Renal pelvis (tissue), 1 donor: ENCODE measurements at regions not wholly inside any gene's neighbourhood (a gene's known extent, or its start where the extent isn't known, plus 50 kb on each side); places are given as distances from the start of the nearest gene placed in this dataset.
"Not testable (repeated sequence)": the region's sequence is repeated elsewhere in the genome, so short reads cannot be mapped to it uniquely, and the experiment has no call there.

Source experiments
- DNase-seq: peaks from one replicate; pipeline ENCODE4 v3.0.0-alpha.2; 2013

GRCh38 chr3:181920409-181920808, 208.7 kb downstream of the SOX2 start:
- no peak for DNase-seq

GRCh38 chr3:181921220-181921619, 209.5 kb downstream of the SOX2 start:
- no peak for DNase-seq

- not testable (repeated sequence) for DNase-seq
Observed at GRCh38 chr3:181925841-181926240, 214.1 kb downstream of the SOX2 start.

GRCh38 chr3:181929501-181929900, 217.8 kb downstream of the SOX2 start:
- DNase-seq = no peak

GRCh38 chr3:181930105-181930504, 218.4 kb downstream of the SOX2 start:
- DNase-seq = no peak

GRCh38 chr3:181932039-181932438, 220.3 kb downstream of the SOX2 start:
- no peak for DNase-seq

- no peak for DNase-seq
Observed at GRCh38 chr3:181933052-181933618, 221.4 kb downstream of the SOX2 start.

GRCh38 chr3:181935915-181936314, 224.2 kb downstream of the SOX2 start:
- no peak for DNase-seq

- DNase-seq = no peak
Observed at GRCh38 chr3:181936774-181937173, 225.0 kb downstream of the SOX2 start.

GRCh38 chr3:181938580-181938979, 226.9 kb downstream of the SOX2 start:
- not testable (repeated sequence) for DNase-seq

- no peak for DNase-seq
Observed at GRCh38 chr3:181940703-181941102, 229.0 kb downstream of the SOX2 start.

- no peak for DNase-seq
Observed at GRCh38 chr3:181941250-181941649, 229.5 kb downstream of the SOX2 start.

GRCh38 chr3:181943285-181943684, 231.6 kb downstream of the SOX2 start:
- no peak for DNase-seq

- no peak for DNase-seq
Observed at GRCh38 chr3:181947606-181948005, 235.9 kb downstream of the SOX2 start.

- no peak for DNase-seq
Observed at GRCh38 chr3:181948286-181948685, 236.6 kb downstream of the SOX2 start.

GRCh38 chr3:181952221-181952620, 240.5 kb downstream of the SOX2 start:
- DNase-seq = no peak

- DNase-seq = no peak
Observed at GRCh38 chr3:181952929-181953328, 241.2 kb downstream of the SOX2 start.

GRCh38 chr3:181955566-181955965, 243.8 kb downstream of the SOX2 start:
- no peak for DNase-seq

GRCh38 chr3:181956122-181956521, 244.4 kb downstream of the SOX2 start:
- DNase-seq = no peak

GRCh38 chr3:181966393-181966792, 254.7 kb downstream of the SOX2 start:
- no peak for DNase-seq

- no peak for DNase-seq
Observed at GRCh38 chr3:181969925-181970324, 258.2 kb downstream of the SOX2 start.

- DNase-seq = no peak
Observed at GRCh38 chr3:181971424-181971823, 259.7 kb downstream of the SOX2 start.

GRCh38 chr3:181974198-181974597, 262.5 kb downstream of the SOX2 start:
- DNase-seq = no peak

- no peak for DNase-seq
Observed at GRCh38 chr3:181976526-181976925, 264.8 kb downstream of the SOX2 start.

GRCh38 chr3:181985386-181985785, 273.7 kb downstream of the SOX2 start:
- DNase-seq = no peak
